ENCODE measurements at regions not wholly inside any gene's neighbourhood (a gene's known extent, or its start where the extent isn't known, plus 50 kb on each side); places are given as distances from the start of the nearest gene placed in this dataset.

GRCh38 chr11:129286813-129287212 is 88.8 kb upstream of the BARX2 start:
- Histone ChIP-seq H3K27ac (replicated peaks) (peak overlapping the region; percentile 8), H3K27me3 (ENCODE audit: low read depth) (peaks cover 41% of the 10 kb centered on the region), H3K9me3 (replicated peaks) (no peaks in the 10 kb centered on the region), H3K4me1 (peaks cover 9% of the 10 kb centered on the region), H3K4me3 (no peak overlapping the region), H3K36me3 (no peaks in the 10 kb centered on the region)
- intact Hi-C loops (cut with micrococcal nuclease), result no loop called here
- TF ChIP-seq CTCF (IDR thresholded peaks at IDR 0.05; ENCODE audit: borderline replicate concordance), result no peak
- DNase-seq, result no peak

GRCh38 chr11:129285402-129285786 is 90.3 kb upstream of the BARX2 start:
- H3K4me1 ChIP-seq, result peaks cover 9% of the 10 kb centered on the region
- H3K4me3 ChIP-seq, result no peak overlapping the region
- peaks cover 27% of the 10 kb centered on the region for H3K27me3 ChIP-seq (ENCODE audit: low read depth)
- DNase-seq, result no peak
- peak overlapping the region; percentile 24 for H3K27ac ChIP-seq (replicated peaks)
- H3K36me3 ChIP-seq, result no peaks in the 10 kb centered on the region
- no peak for TF ChIP-seq CTCF (IDR thresholded peaks at IDR 0.05; ENCODE audit: borderline replicate concordance)
- no peaks in the 10 kb centered on the region for H3K9me3 ChIP-seq (replicated peaks)
- intact Hi-C loops (cut with micrococcal nuclease), result no loop called here

DNA sequence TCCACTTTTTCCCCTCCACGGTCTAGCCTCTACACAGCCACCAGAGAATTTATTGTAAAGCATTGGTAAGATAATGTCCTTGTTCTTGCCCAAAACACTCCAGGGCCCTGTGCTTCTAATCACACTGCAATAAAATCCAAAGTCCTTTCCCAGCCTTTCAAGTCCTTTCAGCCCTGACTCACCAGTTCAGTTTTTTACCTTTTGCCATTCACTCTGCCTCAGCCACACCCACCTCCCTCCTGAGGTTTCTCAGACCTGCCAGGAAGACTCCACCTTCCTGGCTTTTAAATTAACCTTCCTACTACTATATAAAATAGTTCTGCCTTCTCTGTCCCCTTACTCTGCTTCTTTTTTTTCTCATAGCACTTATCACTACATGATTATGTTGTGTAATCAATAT is 91.0 kb upstream of the ARHGAP32 start:
- DNase-seq, result no peak
- TF ChIP-seq CTCF (IDR thresholded peaks at IDR 0.05; ENCODE audit: borderline replicate concordance), result no peak
- Histone ChIP-seq H3K9me3 (replicated peaks) (no peaks in the 10 kb centered on the region), H3K36me3 (no peaks in the 10 kb centered on the region), H3K4me1 (peaks cover 21% of the 10 kb centered on the region), H3K27ac (replicated peaks) (no peak overlapping the region), H3K27me3 (ENCODE audit: low read depth) (peaks cover 7% of the 10 kb centered on the region), H3K4me3 (no peak overlapping the region)
- intact Hi-C loops (cut with micrococcal nuclease), result no loop called here

- peaks cover 24% of the 10 kb centered on the region for H3K4me1 ChIP-seq
- H3K9me3 ChIP-seq (replicated peaks), result no peaks in the 10 kb centered on the region
- no peak for TF ChIP-seq CTCF (IDR thresholded peaks at IDR 0.05; ENCODE audit: borderline replicate concordance)
- H3K36me3 ChIP-seq, result no peaks in the 10 kb centered on the region
- peaks cover 4% of the 10 kb centered on the region for H3K27me3 ChIP-seq (ENCODE audit: low read depth)
- no peak overlapping the region for H3K4me3 ChIP-seq
- H3K27ac ChIP-seq (replicated peaks), result no peak overlapping the region
- no peak for DNase-seq
- intact Hi-C loops (cut with micrococcal nuclease), result no loop called here
These were observed 90.5 kb upstream of the ARHGAP32 start for GRCh38 chr11:129282634-129283033.

DNA sequence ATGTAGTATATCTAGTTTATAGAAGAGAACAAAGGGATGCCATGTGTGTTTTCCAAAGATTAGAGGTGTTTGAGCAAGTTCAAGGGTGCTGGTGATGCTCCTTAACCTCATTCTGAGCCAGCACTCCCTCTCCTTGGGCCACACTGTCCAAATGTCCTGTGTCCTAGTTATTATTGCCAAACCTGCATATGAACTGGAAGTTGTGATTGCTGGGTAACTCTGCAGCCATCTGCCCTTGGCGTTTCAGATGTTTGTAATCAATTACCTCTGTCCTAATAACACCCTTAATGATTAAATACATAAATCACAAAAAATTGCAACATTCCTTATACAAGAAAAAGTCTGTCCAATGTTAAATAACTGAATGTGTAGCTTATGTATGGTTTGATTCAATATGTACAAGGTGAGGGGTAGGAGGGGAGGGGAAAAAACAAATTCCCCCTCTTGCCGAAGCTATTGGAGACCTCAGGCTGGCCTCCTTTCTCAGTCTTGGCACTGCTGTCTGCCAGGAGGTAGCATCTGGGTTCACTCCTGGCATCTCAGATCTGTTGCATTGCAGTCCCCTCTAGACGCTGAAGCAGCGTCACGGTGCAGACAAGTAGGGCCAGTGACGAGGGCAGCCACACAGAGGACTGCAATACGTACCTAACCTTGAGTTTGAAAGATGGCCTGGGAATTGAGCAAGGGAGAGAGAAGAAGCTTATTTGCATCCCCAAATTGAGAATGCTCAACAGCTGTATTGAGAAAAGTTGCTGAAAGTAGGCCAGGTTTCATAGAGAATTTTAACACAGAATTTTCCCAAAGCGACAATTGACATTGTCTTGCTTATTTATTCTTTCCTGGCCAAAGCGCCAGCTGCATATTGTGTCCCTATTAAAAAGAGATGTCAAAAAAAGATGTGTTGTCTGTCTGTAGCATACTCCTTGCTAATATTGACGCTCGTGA is 89.6 kb upstream of the ARHGAP32 start:
- Histone ChIP-seq H3K4me1 (peaks cover 22% of the 10 kb centered on the region), H3K27ac (replicated peaks) (no peak overlapping the region), H3K36me3 (no peaks in the 10 kb centered on the region), H3K9me3 (replicated peaks) (no peaks in the 10 kb centered on the region), H3K4me3 (no peak overlapping the region), H3K27me3 (ENCODE audit: low read depth) (peaks cover 4% of the 10 kb centered on the region)
- intact Hi-C loops (cut with micrococcal nuclease), result no loop called here
- TF ChIP-seq CTCF (IDR thresholded peaks at IDR 0.05; ENCODE audit: borderline replicate concordance), result no peak
- no peak for DNase-seq

All from left ventricle myocardium inferior (tissue), 1 donor.